ENCODE measurements at regions not wholly inside any gene's neighbourhood (a gene's known extent, or its start where the extent isn't known, plus 50 kb on each side); places are given as distances from the start of the nearest gene placed in this dataset.
A peak's percentile ranks its signal among the peaks of the same experiment; 100 is the strongest.

DNA sequence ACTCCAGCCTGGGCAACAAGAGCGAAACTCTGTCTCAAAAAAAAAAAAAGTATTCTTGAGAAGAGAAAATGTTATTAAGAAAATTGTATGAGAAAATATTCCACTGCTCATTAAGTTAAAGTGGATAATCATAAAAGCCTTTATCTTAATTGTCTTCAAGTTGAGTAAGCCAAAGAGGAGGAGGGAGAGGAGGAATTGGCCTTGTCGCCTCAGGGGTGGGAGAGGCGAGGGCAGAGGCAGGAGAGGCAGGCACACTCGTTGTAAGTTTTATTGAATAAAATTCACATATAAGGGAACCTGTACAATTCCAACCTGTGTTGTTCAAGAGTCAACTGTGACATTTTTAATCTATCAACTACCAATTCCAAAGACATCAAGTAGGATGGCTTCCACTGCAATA lies 820.3 kb downstream of the USP25 start:
- H3K4me3 ChIP-seq (ENCODE audit: low read length): no peak overlapping the region
- TF ChIP-seq, protein P1, sequence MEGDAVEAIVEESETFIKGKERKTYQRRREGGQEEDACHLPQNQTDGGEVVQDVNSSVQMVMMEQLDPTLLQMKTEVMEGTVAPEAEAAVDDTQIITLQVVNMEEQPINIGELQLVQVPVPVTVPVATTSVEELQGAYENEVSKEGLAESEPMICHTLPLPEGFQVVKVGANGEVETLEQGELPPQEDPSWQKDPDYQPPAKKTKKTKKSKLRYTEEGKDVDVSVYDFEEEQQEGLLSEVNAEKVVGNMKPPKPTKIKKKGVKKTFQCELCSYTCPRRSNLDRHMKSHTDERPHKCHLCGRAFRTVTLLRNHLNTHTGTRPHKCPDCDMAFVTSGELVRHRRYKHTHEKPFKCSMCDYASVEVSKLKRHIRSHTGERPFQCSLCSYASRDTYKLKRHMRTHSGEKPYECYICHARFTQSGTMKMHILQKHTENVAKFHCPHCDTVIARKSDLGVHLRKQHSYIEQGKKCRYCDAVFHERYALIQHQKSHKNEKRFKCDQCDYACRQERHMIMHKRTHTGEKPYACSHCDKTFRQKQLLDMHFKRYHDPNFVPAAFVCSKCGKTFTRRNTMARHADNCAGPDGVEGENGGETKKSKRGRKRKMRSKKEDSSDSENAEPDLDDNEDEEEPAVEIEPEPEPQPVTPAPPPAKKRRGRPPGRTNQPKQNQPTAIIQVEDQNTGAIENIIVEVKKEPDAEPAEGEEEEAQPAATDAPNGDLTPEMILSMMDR (conservative IDR thresholded peaks at IDR 0.05; ENCODE audit: low read length): no peak
- DNase-seq (ENCODE audit: low read depth): no peak

DNA sequence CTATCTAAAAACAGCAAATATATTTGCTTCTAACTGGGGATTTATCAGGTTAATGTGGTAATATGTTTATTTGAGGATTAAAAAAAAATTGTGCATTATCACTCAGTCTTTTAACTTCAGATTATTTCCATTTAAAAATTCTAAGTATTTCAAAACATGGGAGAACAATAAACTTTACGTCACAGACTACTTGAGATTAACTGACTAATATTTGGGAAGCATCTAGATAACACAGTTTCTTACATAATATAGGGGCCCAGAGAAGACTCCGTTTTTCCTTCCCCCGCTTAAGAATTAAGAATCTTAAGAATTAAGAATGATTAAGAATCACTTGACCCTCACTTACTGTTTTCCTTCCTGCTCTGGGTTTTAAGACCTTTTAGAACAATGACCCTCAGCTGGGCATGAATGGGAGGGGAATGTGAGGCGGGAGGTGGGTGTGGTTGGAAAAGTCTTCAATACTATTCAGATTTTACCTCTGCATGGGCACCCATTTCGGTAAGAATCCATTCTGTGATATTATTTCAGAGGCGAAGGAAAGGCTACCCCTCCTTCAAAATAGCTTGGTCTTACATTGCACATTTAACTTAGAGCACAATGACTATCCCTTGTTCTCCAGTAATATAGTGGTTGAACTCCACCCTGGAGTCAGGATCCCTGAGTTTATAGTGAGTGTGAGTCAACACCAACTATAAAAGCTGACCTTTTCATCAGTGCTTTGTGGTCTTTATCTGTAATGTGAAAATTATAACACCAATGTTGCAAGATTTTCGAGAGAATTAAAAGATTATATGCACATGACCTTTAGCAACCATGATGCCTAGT lies 821.3 kb downstream of the USP25 start:
- TF ChIP-seq, protein P1 (conservative IDR thresholded peaks at IDR 0.05; ENCODE audit: low read length): no peak
- DNase-seq (ENCODE audit: low read depth): no peak
- no peak overlapping the region for H3K4me3 ChIP-seq (ENCODE audit: low read length)

DNA sequence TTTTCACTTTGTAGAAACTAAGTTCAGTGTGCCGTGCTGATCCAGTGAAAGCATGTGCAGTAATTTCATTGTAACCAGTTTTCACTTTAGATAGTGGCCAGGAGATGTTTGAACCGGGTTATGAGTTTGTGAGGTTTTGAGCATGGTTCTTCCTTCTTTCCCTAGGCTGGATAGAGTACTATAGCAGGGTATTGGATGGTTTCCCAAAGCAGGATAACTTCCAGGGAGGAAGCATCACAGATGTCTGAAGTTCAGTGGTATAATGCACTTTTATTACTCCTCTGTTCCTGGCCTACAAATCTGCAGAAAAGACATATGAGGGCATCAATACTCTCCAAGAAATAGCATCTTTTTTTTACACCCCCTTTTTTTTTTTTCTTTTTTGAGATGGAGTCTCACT lies 823.1 kb downstream of the USP25 start:
- DNase-seq (ENCODE audit: low read depth): no peak
- TF ChIP-seq, protein P1 (conservative IDR thresholded peaks at IDR 0.05; ENCODE audit: low read length): no peak
- no peak overlapping the region for H3K4me3 ChIP-seq (ENCODE audit: low read length)

DNA sequence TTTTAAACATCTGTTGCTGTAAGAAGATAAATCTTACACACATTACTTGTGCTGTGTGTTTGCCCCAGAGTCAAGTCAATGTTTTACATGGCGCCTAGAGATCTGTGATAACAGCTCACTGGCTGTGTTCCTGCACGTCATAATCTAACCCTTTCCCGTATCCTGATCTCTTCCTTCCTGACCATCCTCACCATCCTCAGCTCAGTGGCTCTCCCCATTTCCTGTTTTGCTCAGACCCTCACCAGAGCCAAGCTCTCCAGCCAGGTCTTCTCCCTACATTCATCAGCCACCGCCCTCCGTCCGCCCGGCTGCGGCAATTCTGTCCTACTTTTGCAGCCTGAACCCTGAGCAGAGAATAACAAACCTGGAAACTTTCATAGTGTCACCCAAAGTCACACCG lies 824.7 kb downstream of the USP25 start:
- no peak overlapping the region for H3K4me3 ChIP-seq (ENCODE audit: low read length)
- no peak for DNase-seq (ENCODE audit: low read depth)
- TF ChIP-seq, protein P1 (conservative IDR thresholded peaks at IDR 0.05; ENCODE audit: low read length): no peak

DNA sequence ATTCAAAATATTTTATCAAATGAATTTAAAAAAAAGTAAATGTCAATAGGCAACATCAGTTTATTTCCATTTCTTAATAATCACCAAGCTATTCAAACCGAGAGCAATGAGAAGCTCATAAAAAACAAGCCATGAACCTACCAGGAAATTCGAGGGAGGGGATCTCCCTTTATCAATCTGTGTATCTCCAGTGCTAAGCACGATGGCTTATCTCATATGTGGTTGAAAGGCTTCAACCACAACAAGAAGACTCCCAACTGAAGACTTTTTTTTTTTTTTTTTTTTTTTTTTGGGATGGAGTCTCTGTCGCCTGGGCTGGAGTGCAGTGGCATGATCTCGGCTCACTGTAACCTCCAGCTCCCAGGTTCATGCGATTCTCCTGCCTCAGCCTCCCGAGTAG lies 833.3 kb downstream of the USP25 start:
- no peak for DNase-seq (ENCODE audit: low read depth)
- TF ChIP-seq, protein P1 (conservative IDR thresholded peaks at IDR 0.05; ENCODE audit: low read length): no peak

DNA sequence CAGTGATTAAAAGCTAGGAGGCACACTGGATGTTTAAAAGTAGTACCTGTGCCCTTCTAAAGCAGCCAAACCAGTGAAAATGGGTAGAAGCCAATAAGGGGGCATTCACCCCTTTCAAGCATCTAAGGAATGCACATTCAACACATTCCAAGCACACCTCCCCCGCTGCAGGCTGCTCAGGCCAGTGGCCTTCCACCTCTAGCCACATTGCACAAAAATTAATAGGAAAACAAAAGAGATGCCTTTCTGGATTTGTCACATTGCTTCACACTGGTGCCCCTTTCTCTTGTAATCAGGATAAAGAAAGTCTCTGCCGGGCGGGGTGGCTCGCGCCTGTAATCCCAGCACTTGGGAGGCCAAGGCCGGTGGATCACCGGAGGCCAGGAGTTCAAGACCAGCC lies 834.0 kb downstream of the USP25 start:
- H3K4me3 ChIP-seq (ENCODE audit: low read length): no peak overlapping the region
- peak; percentile 69 for DNase-seq (ENCODE audit: low read depth)
- TF ChIP-seq, protein P1 (conservative IDR thresholded peaks at IDR 0.05; ENCODE audit: low read length): no peak

More for the DNA sequence above, 833.3 kb downstream of the USP25 start:
- no peak overlapping the region for H3K4me3 ChIP-seq (ENCODE audit: low read length)

DNA sequence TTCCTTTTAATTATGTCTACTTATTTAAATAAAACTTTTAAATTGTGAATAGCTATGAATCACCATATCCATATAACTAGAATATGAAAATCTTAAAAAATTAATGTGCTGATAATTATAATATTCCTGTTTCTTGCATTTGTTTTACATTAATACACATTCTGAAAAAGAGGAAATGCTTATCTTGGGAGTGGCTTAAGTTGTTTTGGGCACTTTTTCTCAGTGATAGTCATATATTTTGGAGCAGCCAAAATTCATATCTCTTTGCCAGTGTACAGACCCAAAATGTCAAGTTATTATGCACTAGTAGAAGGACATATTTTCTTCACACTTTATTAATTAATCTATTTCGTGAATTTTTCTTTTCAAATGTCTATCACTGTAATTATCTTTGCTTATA lies 838.5 kb downstream of the USP25 start:
- H3K4me3 ChIP-seq (ENCODE audit: low read length): no peak overlapping the region
- DNase-seq (ENCODE audit: low read depth): no peak
- TF ChIP-seq, protein P1 (conservative IDR thresholded peaks at IDR 0.05; ENCODE audit: low read length): no peak

Data from AG10803 (cell line).